Pancreas (tissue), 10 donors: ENCODE measurements at regions not wholly inside any gene's neighbourhood (a gene's known extent, or its start where the extent isn't known, plus 50 kb on each side); places are given as distances from the start of the nearest gene placed in this dataset.

Experiments
- ATAC-seq, 4 donors: fragments of 200-7000 bp; cut with Tn5 transposase; one replicate each; pipeline versions ENCODE4 v1.8.0 to v1.9.1; 2020; ENCODE audit warnings: mild to moderate bottlenecking in 4 of 4, moderate library complexity in 4 of 4
- DNase-seq, 6 donors: peaks; one replicate each; pipeline ENCODE4 v3.0.0-alpha.2; 2020
- FAIRE-seq: peaks from 2 replicates; lab custom pipeline; 2012; peaks lifted over from hg19 to GRCh38; lab: Jason Lieb, UNC
- H3K27ac ChIP-seq, 4 donors: fragments of 200-600 bp; sonication (generic); 1 replicate in 3 of 4; 2 replicates in 1 of 4; pipeline versions ENCODE4 v1.5.0 to v1.8.0; 2020
- H3K27me3 ChIP-seq, 4 donors: fragments of 200-600 bp; one replicate each; pipeline ENCODE4 v1.8.0; 2021
- H3K36me3 ChIP-seq, 3 donors: fragments of 200-600 bp; sonication (generic) in 1 of 3; one replicate each; pipeline versions ENCODE4 v1.5.0 to v1.8.0; 2020 to 2021
- H3K4me1 ChIP-seq, 3 donors: fragments of 200-600 bp; one replicate each; pipeline ENCODE4 v1.8.0; 2021
- H3K4me3 ChIP-seq, 4 donors: fragments of 200-600 bp; sonication (generic) in 2 of 4; one replicate each; pipeline versions ENCODE4 v1.5.0 to v1.8.0; 2020 to 2021
- H3K9me3 ChIP-seq, 4 donors: fragments of 200-600 bp; one replicate each; pipeline ENCODE4 v1.8.0; 2021
- CTCF ChIP-seq, 4 donors: fragments of 200-600 bp; sonication (generic) in 3 of 4; IDR thresholded peaks; one replicate each; pipeline versions ENCODE4 v1.5.0 to v1.8.0; 2021; ENCODE audit warnings: antibody characterized with exemption in 4 of 4
- WGBS, 2 donors: extraction: QIAGEN DNeasy Blood & Tissue Kit; methylation state at CpG; one replicate each; pipeline ENCODE4 v1.1.7; 2013; 5-methylcytosine and 5-hydroxymethylcytosine counted together
- intact Hi-C, 3 donors: fragments of 100-400 bp; cut with DNase I; formaldehyde crosslinking; loops; one replicate each; pipeline versions ENCODE4 v1.11.1 to v1.14.2; 2022
- donor health status: healthy with polysubstance abuse.
- donor health status: DM: no; HTN: no; CAD: no; lungs with moderate emphysema.
- donor health status: DM: no; HTN: no; CAD: no.
- donor health status: control.
- donor health status: control.
- donor health status: Bipolar disorder and iron deficiency.
- donor health status: DM: yes; HTN: yes; CAD: no.
- donor health status: DM: no; HTN: no; CAD: no.
- donor health status: DM: no; HTN: no; CAD: no.
- donor health status: DM: yes; HTN: yes; CAD: no.

GRCh38 chr18:45295388-45295787, 319.9 kb upstream of the SLC14A2 start:
- intact Hi-C loops, result no loop called here
- H3K36me3 ChIP-seq, result no peaks in the 10 kb centered on the region
- TF ChIP-seq CTCF (IDR thresholded peaks at IDR 0.05), result no peak
- H3K4me1 ChIP-seq, result no peaks in the 10 kb centered on the region
- no peak for DNase-seq
- H3K9me3 ChIP-seq, result no peaks in the 10 kb centered on the region
- FAIRE-seq, result no peak
- H3K27ac ChIP-seq, result no peak overlapping the region
- WGBS, 2 donors, result 85 to 91% methylated on average over 6 of the region's 6 CpGs
- no peaks in the 10 kb centered on the region for H3K27me3 ChIP-seq
- ATAC-seq, result no peak
- H3K4me3 ChIP-seq, result no peak overlapping the region

DNA sequence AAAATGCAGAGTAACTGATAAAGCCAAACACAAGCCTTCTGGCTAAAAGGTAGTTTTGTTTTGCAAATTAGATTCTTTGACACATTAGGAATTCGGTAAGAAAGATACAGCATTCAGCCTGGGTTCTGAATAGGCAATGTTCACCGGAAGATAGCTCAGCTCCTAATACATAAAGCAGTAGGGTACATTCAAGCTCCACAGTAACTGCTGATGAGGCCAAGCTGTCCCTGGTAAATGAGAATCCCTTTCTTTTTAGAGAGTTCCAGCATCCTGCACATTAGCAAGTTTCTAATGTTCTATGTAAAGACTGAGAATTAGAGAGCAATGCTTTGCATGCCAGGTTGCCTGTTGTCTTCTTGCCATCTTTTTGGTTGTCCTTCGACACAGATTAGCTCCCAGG, 316.3 kb upstream of the SLC14A2 start:
- intact Hi-C loops, result no loop called here
- Histone ChIP-seq H3K36me3 (no peaks in the 10 kb centered on the region), H3K4me1 (no peaks in the 10 kb centered on the region), H3K27ac (no peak overlapping the region), H3K27me3 (no peaks in the 10 kb centered on the region), H3K4me3 (no peak overlapping the region), H3K9me3 (no peaks in the 10 kb centered on the region)
- ATAC-seq, result no peak
- WGBS, 2 donors, result 86 to 87% methylated on average over 3 of the region's 3 CpGs
- no peak for DNase-seq
- TF ChIP-seq CTCF (IDR thresholded peaks at IDR 0.05), result no peak
- no peak for FAIRE-seq

DNA sequence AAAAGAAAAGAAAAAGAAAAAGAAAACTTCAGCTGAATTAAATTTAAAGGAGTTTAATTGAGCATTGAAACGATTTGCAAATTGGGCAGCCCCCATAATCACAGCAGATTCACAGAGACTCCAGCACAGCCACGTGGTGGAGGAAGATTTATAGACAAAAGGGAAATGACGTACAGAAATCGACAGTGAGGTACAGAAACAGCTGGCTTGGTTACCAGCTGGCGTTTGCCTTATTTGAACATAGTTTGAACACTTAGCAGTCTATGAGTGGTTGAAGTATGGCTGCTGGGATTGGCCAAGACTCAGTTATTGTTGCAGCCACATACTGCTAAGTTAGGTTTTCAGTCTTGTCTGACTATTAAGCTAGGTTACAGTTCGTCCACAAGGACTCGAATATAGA, 312.2 kb upstream of the SLC14A2 start:
- no peak for FAIRE-seq
- H3K9me3 ChIP-seq, result no peaks in the 10 kb centered on the region

DNA sequence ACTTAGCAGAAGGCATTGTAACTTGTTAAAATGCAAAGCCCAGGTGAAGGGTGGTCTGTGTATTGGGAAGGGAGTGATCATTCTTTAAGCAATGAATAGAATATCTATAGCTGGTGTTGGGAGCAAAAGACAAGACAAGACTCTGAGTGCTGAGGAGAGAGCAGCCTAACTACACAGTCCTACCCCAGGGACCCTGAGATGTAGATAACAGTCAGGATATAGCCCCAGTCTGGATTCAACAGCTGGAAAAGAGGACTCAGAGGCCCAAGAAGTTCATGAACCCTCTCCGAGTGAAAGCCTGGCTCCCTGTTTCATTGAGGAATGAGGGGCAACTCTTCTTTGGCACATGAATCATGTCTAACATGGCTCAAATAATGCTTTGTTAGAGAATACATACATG, 310.7 kb upstream of the SLC14A2 start:
- intact Hi-C loops, result no loop called here
- WGBS, 2 donors, result 90 to 91% methylated on average over 1 of the region's 1 CpG
- no peak for FAIRE-seq

More for the DNA sequence above, 312.2 kb upstream of the SLC14A2 start:
- Histone ChIP-seq H3K27ac (no peak overlapping the region), H3K27me3 (no peaks in the 10 kb centered on the region), H3K36me3 (no peaks in the 10 kb centered on the region), H3K4me3 (no peak overlapping the region), H3K4me1 (no peaks in the 10 kb centered on the region)
- no peak for TF ChIP-seq CTCF (IDR thresholded peaks at IDR 0.05)
- DNase-seq (no peak), ATAC-seq (no peak)
- WGBS, 2 donors, result 83 to 87% methylated on average over 7 of the region's 7 CpGs
- intact Hi-C loops, result no loop called here

More for the DNA sequence above, 310.7 kb upstream of the SLC14A2 start:
- DNase-seq (no peak), ATAC-seq (no peak)
- Histone ChIP-seq H3K36me3 (no peaks in the 10 kb centered on the region), H3K9me3 (no peaks in the 10 kb centered on the region), H3K27me3 (no peaks in the 10 kb centered on the region), H3K27ac (no peak overlapping the region), H3K4me1 (no peaks in the 10 kb centered on the region), H3K4me3 (no peak overlapping the region)
- TF ChIP-seq CTCF (IDR thresholded peaks at IDR 0.05), result no peak
